ENCODE measurements at regions not wholly inside any gene's neighbourhood (a gene's known extent, or its start where the extent isn't known, plus 50 kb on each side); places are given as distances from the start of the nearest gene placed in this dataset.

GRCh38 chr3:117842086-117842485 lies 1132.5 kb downstream of the TUSC7 start:
- Histone ChIP-seq H3K4me3 (no peak overlapping the region), H3K27ac (no peak overlapping the region), H3K9me3 (no peaks in the 10 kb centered on the region), H3K36me3 (no peaks in the 10 kb centered on the region), H3K27me3 (no peaks in the 10 kb centered on the region), H3K4me1 (no peaks in the 10 kb centered on the region)
- no peak for DNase-seq
- TF ChIP-seq, protein P1, sequence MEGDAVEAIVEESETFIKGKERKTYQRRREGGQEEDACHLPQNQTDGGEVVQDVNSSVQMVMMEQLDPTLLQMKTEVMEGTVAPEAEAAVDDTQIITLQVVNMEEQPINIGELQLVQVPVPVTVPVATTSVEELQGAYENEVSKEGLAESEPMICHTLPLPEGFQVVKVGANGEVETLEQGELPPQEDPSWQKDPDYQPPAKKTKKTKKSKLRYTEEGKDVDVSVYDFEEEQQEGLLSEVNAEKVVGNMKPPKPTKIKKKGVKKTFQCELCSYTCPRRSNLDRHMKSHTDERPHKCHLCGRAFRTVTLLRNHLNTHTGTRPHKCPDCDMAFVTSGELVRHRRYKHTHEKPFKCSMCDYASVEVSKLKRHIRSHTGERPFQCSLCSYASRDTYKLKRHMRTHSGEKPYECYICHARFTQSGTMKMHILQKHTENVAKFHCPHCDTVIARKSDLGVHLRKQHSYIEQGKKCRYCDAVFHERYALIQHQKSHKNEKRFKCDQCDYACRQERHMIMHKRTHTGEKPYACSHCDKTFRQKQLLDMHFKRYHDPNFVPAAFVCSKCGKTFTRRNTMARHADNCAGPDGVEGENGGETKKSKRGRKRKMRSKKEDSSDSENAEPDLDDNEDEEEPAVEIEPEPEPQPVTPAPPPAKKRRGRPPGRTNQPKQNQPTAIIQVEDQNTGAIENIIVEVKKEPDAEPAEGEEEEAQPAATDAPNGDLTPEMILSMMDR (IDR thresholded peaks at IDR 0.05): no peak
- no peak for TF ChIP-seq POLR2A (IDR thresholded peaks at IDR 0.05)

GRCh38 chr3:117843356-117843755 lies 1133.8 kb downstream of the TUSC7 start:
- Histone ChIP-seq H3K9me3 (no peaks in the 10 kb centered on the region), H3K4me3 (no peak overlapping the region), H3K27me3 (no peaks in the 10 kb centered on the region), H3K36me3 (no peaks in the 10 kb centered on the region), H3K27ac (no peak overlapping the region), H3K4me1 (no peaks in the 10 kb centered on the region)
- no peak for TF ChIP-seq POLR2A (IDR thresholded peaks at IDR 0.05)
- TF ChIP-seq, protein P1 (IDR thresholded peaks at IDR 0.05): no peak
- DNase-seq: no peak

GRCh38 chr3:117844676-117845075 lies 1135.1 kb downstream of the TUSC7 start:
- Histone ChIP-seq H3K27me3 (no peaks in the 10 kb centered on the region), H3K9me3 (no peaks in the 10 kb centered on the region), H3K27ac (no peak overlapping the region), H3K4me3 (no peak overlapping the region), H3K4me1 (no peaks in the 10 kb centered on the region), H3K36me3 (no peaks in the 10 kb centered on the region)
- TF ChIP-seq, protein P1 (IDR thresholded peaks at IDR 0.05): no peak
- TF ChIP-seq POLR2A (IDR thresholded peaks at IDR 0.05): no peak
- no peak for DNase-seq

DNA sequence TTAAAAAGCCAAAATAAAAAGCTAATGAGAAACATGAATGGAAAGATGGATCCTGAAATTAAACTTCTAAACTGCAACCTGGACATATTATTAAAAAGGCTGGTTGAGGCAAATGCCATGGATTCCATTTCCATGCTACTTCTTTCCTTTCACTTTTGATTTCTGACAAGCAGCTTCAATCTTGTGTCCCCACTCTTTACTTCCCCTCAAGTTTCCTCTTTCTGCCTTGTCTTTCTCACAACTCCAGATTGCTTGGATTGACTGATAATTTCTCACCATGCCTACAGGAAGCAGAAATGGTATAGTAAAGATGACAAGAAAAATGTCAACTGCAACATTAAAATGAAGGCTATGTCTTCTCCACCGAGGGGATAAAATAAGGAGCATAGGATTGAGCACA lies 1136.7 kb downstream of the TUSC7 start:
- no peak overlapping the region for H3K4me3 ChIP-seq
- no peak for DNase-seq
- H3K27me3 ChIP-seq: no peaks in the 10 kb centered on the region
- no peaks in the 10 kb centered on the region for H3K4me1 ChIP-seq
- H3K9me3 ChIP-seq: no peaks in the 10 kb centered on the region
- TF ChIP-seq, protein P1 (IDR thresholded peaks at IDR 0.05): no peak
- no peaks in the 10 kb centered on the region for H3K36me3 ChIP-seq
- no peak overlapping the region for H3K27ac ChIP-seq

- no peaks in the 10 kb centered on the region for H3K4me1 ChIP-seq
- no peak for TF ChIP-seq POLR2A (IDR thresholded peaks at IDR 0.05)
- TF ChIP-seq, protein P1 (IDR thresholded peaks at IDR 0.05): no peak
- DNase-seq: no peak
- no peak overlapping the region for H3K27ac ChIP-seq
- no peaks in the 10 kb centered on the region for H3K9me3 ChIP-seq
- H3K27me3 ChIP-seq: no peaks in the 10 kb centered on the region
- no peaks in the 10 kb centered on the region for H3K36me3 ChIP-seq
- no peak overlapping the region for H3K4me3 ChIP-seq
Measured at GRCh38 chr3:117848606-117849005, 1139.0 kb downstream of the TUSC7 start.

Measured in Peyer's patch (tissue), 4 donors.